Midbrain (tissue), 1 donor: ENCODE measurements at regions not wholly inside any gene's neighbourhood (a gene's known extent, or its start where the extent isn't known, plus 50 kb on each side); places are given as distances from the start of the nearest gene placed in this dataset.
"Not testable (repeated sequence)": the region's sequence is repeated elsewhere in the genome, so short reads cannot be mapped to it uniquely, and the experiment has no call there.

ENCODE experiments used
- DNase-seq: peaks from one replicate; lab custom pipeline; 2025; lab: John Stamatoyannopoulos, UW

DNA sequence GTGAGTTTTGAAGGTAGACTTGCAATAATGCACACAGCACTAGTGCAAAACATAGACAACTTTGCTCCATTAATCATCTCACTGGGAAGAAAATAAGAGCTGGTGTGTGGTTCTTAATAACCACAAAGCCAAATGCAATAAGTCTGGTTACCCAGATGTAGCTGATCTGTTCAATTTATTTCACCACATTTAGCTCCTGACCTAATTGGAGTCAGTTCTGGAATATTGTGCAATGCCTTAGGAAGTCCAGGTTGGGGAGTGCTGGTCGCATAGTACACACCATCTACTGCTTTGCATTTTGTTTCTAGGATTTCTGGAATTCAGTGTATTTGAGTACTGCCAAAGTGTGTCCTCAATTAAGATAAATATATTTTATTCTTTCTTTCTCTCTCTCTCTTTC is 483.3 kb upstream of the SPRY2 start:
- no peak for DNase-seq

DNA sequence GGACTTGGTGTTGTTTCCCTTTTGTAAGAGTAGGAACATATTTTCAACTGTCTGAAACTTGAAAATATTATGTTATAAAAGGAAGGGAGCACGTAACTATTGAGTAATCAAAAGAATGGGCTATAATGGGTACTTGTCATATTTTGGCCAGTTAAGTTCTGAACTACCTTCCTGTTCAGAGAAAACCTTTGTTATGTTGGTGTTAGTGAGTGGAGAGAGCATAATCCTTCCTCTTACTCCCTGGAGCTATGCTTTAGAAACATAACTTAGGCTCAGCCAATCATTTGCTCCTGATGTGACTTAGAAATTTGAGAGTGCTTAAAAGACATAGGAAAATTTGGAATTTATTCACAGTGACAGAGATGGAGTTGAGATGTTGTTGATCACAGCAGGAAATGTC is 482.5 kb upstream of the SPRY2 start:
- no peak for DNase-seq

DNA sequence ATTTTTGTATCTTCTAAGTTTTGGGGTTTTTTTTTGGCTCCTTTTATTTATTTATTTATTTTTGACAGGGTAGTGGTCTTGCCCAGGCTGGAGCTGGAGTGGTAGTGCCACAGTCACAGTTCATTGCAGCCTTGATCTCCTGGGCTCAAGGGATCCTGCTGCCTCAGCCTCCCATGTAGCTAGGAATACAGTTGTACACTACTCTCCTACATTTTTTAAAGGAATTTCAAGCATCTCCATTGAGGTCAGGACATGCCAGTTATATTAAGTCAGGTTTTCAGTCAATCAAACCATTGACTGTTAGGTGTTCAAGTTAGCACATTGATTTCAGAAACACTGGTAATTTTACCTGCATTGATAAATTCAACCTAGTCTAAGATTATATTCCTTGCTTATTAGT is 480.5 kb upstream of the SPRY2 start:
- no peak for DNase-seq

DNA sequence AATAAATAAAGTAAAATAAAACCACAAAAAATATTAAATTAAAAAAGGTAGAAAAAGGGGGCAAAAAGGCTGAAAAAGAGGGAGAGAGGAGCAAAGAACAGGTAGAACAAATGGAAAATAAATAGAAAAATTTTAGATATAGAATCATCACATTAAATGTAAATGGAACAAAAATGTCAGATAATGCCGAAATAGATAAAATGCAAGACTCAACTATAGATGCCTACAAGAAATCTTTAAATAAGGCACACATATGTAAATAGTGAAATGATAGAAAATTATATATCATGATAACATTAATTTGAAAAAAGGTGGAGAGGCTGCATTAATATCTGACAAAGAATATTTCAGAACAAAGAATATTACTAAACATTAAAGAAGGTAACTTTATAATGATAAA is 477.1 kb upstream of the SPRY2 start:
- DNase-seq, result no peak

DNA sequence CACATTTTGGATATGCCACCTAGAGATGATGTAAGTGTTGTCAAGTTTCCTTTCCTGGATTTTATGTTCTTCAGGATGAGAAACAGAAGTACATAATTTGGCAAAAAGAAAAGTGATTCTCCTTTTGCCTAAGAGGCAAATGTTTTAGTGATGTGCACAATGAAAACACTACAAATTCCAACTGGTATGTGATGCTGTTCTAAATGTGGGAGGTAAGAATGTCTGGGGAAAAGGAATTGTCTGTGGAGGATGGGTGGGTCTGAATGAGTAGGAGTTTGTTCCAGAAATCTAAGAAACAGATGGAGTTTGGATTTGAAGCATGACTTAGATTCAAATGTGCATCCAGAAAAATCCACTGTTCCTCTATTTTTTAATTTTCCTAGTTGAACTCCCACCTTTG is 473.6 kb upstream of the SPRY2 start:
- no peak for DNase-seq

DNA sequence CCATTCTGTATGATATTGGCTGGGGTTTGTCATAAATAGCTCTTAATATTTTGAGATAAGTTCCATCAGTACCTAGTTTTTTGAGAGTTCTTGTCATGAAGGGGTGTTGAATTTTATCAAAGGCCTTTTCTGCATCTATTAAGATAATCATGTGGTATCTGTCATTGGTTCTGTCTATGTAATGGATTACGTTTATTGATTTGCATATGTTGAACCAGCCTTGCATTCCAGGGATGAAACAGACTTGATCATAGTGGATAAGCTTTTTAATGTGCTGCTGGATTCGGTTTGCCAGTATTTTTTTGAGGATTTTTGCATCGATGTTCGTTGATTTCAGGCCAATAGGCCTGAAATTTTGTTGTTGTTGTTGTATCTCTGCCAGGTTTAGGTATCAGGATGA is 469.4 kb upstream of the SPRY2 start:
- DNase-seq, result not testable (repeated sequence)

DNA sequence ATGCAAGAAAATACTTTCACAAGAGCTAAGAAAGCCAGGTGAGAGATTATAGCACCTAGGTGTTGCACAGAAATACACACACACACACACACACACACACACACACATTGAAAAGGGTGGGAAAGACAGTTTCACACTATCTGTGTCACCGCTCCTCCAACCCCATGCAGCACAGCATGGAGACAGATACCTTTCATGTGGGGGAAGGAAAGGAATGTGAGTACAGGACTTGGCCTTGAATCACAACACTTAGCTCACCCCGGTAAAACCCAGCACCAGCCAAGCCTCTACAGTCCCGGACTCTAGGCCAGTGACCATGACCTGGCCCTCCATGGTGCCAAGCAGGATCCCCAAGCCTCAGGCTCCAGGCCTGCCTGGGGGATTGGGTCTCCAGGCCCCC is 462.0 kb upstream of the SPRY2 start:
- no peak for DNase-seq

DNA sequence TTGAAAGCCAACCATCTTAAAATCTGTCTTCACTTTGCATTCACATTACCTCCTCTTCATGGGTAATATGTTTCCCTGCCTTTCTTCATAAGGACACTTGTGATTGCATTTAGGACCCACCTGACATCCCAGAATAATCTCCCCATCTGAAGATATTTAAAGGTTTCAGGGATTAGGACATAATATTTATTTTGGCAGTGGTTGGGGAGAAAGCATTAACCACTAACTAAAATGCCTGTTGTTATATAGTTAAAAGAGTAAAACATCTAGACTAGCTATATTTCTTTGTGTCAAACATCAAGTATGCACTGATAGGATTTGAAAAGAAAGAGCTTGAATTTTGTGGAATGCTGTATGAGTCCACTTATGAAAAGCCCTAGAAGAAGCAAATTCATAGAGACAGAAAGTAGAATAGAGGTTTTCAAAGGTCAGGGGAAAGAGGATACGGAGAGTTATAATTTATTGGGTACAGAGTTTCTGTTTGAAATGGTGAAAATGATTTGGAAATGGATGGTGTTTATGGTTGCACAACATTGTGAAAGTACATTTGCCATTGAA is 457.7 kb upstream of the SPRY2 start:
- no peak for DNase-seq

DNA sequence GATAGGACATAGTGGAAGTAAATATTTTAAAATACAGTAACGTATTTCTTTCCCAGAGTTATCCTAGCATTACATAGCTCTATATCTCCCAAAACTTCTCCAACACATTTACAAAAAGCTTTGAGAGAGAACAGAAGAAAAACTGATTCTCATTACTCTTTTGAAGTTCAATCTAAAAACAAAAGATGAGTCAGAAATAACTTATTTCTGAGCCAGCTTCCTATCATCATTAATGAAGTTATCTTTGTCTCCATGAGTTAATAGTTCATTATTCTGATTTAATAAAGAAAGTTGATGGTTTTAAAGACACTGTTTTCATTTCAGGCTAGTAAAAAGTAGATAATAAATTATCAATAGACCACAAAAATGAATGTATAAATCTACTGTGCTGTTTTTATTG is 446.7 kb upstream of the SPRY2 start:
- DNase-seq, result no peak

DNA sequence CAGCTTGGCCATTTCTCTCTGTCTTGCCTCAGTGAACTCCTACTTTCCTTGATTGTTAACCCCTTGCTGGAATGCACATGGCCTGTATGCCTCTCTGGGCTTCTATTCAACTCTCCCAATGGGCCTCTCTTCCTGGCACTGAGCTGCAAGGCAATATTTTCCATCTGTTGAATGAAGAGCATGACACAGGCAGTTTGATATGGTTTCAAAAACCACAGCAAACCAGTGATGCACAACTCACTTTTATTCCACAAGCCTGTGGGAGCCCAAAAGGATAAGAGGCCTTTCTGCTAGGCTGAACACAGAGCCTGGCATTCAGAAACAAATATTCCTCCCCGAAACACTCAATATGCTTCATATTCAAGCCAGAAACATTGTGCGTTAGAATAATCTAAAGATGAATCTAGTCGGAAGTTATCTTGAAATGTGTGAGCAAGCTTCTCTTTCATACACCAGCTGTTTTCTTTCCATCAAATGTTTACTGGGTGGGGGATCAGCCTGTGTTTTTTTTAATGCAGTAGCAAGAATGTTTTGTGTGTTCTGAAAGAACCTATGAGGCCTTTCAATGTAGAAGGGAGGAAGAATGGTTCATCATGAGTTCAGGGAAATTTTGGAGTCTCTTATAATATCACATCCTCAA is 443.1 kb upstream of the SPRY2 start:
- no peak for DNase-seq

DNA sequence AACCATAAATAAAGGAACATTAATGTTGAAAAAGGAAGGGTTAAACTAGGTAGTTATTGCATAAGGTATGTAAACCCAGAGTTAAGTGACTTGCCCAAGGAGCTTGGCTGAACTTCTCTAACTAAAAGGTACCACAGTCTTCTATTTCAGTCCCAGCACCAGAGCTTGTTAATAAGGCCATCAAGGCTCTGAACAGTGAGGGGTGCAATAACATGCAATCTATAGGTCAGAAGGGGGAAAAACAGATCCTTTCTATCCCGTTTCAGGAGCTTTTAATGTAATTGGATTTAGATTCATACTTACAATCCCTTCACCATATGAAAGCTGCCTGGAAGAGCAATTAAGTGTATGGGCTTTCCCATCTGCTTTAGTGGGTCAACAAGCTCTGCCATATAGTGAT is 441.5 kb upstream of the SPRY2 start:
- DNase-seq, result no peak

DNA sequence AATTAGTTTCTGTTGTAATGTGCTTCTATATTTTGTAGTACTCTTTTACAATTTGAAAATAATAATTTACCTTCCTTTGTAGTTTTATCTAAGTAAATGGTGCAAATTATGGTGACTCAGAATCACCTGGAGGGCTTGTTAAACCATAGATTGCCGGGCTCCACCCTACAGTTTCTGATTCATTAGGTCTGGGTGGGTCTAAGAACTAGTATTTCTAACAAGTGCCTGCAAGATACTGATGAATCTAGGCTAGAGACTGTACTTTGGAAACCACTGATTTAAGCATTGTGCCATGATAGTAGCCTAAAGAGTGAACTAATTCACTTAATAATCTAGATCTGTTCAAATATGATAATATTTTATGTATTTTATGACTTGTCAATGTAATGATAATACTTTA is 437.4 kb upstream of the SPRY2 start:
- DNase-seq, result no peak

DNA sequence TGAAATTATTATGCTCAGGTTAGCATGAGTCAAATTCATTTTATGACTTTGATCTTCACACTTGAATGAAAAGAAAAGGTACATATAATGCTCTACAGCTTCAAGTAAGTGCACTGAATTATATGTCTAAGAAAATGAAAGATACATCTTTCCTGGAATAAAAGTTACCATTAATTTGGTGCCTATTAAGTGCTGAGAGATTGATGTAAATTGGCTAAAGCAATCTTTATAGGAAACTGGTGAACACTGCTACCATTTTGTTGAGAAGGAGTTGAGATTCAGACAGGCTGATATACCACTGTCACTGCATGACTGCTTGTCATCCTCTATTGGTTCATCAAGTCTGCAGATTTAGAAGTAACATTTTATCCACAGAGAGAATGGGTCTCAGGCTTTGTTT is 416.8 kb upstream of the SPRY2 start:
- no peak for DNase-seq

DNA sequence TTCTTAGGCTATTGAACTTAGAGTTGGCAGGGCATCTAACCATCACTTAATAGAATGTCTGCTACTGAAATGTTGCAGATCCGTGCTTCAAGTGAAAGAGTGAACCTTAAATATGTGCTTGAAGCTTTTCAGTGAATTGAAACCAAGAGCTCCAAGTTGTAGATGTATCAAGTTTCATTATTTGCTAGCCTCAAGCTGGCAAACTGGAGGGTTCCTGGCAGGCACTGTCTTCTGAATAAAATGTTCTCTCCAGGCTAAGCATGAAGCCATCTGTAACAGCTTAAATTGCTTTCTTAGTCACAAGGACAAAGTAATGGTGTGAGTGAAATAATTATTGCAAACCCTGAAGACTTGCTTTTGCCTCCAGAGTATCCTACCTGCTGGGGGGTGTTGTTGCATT is 415.0 kb upstream of the SPRY2 start:
- DNase-seq, result peak; percentile 21

DNA sequence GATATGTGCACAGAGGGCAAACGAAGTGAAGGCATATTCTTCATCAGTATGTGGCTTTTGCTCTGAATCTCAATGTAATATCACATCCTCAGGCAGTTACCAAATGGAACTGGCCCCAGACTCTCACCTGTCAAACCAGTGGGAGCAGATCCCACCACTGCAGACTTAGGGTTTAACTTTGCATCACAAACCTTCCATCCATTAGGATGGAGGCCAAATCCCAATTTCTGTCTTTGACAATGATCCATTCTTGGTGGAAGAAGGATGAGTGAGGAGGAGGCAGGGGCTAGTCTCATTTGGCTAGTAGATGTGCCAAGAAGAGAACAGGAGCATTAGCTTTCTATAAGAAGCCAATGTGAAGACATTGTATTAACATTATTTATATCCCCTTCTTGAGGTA is 413.5 kb upstream of the SPRY2 start:
- DNase-seq, result no peak

DNA sequence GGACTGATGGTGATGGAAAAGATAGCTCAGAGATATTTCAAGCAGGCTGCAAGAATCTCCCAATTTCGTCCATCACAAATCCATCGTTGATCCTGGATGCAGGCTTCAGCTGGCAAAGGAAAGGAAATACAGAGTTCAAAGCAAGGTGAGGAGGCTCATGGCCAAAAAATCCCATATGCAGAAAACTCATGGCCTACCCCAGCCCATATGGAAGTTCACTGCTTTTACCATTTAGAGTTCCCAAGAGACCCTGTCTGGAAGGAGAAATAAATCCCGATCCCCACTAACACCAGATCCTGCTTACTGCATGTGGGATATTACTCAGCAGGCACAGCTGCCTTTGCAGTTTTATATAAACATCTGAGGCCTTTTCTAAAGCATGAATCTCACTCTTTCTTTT is 412.9 kb upstream of the SPRY2 start:
- DNase-seq, result no peak

DNA sequence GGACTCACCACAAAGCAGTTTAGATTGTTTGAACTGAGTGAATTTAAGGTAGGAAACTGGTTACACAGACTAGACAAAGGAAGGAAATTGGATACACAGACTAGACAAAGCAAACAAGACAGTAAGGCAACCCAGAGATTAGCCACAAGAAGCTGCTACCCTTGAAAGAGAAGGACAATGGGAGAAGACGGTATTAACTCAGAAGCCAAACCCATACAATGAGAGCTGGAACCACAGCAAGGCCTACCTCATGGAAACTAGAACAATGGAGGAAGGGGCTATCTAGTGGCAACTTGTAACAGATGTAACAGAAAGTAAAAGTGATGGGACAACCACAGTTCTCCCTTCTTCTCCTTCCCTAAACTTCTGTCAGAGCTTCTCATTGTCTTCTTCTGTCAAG is 410.9 kb upstream of the SPRY2 start:
- DNase-seq, result no peak

DNA sequence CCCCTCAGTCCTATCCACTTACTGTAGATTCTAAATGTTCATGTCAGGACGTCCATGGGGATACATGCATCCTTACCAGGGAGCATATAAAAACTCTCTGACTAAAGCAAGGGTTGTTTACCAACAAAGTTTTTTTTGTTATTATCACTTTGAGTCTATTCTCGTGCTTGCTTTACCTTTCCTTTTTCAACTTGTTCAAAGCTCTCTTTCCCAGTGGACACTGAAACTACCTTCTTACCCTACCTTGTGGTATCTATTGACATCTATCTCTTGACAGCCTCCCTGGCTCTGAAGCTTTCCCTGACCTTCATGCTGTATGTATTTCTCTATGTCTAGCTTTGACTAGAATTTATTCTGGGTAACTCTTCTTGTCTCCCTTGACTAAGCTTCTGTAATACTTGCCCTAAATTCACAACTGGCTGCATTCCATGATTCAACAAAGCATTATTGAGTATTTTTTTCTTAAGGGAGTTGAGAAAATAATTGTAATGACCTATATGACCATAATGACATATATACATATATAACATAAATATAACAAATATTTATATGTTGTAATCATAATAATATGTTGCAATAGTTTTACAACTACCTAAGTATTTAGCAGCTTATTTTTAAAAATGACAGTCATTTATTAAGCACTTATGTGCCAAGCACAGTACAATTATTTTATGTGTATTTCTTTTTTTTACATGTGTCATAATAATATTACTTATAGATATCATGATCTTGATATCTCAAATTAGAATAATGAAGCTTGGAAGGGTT is 403.4 kb upstream of the SPRY2 start:
- no peak for DNase-seq

DNA sequence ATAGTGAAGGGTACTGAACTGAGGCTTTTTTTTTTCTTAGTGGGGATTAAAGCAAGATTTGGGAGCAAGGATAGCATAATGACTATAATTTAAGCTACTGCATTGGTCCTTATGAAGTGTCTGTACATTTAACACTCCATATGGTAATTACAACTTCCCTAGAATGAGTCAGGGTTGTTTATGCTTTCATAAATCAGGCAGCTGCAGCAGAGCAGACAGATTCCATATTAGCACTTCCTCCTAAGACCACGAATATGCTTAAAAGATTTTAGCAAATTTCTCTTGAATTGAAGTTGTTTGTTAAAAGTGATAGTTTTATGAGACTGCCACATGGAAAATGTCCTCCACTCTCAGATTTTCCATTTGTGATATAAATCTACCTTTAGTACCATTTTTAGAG is 401.1 kb upstream of the SPRY2 start:
- DNase-seq, result no peak

DNA sequence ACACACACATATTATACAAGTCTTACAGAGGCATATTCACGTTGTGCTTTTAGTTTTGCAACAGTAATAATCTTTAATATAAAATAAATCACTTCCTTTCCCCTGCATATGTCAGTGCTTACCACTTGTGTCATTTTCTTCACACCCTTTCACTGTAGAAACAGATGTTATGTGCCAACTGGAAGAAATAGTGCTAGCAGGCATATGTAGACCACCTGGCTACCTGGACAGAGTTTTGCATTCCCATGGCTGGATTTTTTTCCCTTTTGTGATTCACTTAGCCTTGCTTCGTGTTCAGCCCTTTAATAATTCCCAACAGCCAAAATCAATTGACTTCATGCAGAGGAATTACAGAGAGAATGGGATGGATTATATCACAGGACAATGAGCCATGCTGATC is 399.1 kb upstream of the SPRY2 start:
- DNase-seq, result no peak

DNA sequence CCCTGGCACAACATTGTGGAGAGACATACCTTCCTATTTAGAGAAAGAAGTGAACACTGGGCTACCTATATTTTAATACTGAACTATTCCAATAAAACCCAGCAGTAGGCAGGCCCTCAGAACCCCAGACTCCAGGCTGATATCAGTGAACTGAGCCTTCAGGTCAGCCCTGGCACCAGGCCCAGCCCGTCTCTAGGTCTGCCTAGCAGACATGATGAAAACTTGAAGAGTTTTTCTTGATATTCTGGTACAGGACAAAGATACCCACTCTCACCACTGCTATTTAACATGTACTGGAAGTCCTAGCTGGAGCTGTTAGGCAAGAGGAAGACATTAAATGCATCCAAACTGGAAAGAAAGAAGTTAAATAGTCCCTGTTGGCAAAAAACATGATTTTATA is 396.6 kb upstream of the SPRY2 start:
- no peak for DNase-seq

DNA sequence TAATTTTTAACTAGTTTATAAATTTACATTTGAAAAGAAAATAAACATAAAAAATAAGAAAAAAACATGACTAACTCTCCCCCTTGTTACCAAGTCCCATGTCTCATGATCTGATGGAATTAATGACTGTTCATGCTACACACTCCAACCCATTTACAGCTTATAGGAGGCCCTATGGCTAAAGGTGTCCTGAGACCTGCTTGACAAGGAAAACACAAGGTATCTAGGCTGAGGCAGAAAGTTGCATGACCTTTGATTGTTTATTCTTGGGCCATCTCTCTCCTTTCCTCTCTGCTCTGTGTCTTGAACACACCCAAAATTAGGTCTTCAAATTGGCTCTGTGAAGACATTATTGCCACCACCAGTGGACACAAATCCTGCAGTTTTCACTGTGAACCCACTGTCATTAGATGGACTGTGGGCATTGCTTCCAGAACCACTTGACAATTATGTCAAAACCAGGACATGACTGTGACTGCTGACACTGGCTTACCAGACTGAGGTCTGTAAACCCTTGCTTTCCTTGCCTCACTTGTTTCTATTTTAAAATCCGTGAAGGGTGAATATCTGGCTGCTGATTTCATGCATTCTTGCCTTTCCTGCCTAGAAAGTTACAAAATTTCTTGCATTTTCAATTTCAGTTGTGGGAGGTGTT is 386.5 kb upstream of the SPRY2 start:
- DNase-seq, result no peak

DNA sequence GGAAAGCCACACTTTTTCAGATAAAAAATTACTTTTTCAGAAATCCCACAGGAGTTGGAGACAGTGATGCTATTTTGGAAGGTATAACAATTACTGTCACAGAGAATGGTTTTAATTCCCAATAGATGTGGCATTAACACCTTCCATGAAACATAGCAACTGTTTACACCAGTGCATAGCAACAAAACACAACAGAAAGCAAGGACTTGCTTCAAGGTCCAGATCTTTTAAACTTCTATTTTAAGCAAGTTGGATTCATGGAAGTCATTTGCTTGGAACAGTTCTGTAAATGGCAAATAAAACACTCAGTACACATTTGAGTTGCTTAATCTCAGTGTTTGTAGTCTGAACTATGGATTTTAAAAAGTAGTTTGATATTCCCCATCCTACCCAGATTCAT is 385.9 kb upstream of the SPRY2 start:
- no peak for DNase-seq
